Posterior vena cava (tissue), 2 donors: ENCODE measurements at regions not wholly inside any gene's neighbourhood (a gene's known extent, or its start where the extent isn't known, plus 50 kb on each side); places are given as distances from the start of the nearest gene placed in this dataset.
"Not testable (repeated sequence)": the region's sequence is repeated elsewhere in the genome, so short reads cannot be mapped to it uniquely, and the experiment has no call there.

Experiments
- DNase-seq: peaks from one replicate; pipeline ENCODE4 v3.0.0-alpha.2; 2020; ENCODE audit warnings: low spot score
- intact Hi-C, 2 donors: fragments of 100-400 bp; cut with DNase I; formaldehyde crosslinking; loops; one replicate each; pipeline versions ENCODE4 v1.14.1 to v1.14.2; 2022 to 2023
- donor health status: DM: yes; HTN: yes; CAD: no.
- donor health status: DM: yes; HTN: yes; CAD: no.

DNA sequence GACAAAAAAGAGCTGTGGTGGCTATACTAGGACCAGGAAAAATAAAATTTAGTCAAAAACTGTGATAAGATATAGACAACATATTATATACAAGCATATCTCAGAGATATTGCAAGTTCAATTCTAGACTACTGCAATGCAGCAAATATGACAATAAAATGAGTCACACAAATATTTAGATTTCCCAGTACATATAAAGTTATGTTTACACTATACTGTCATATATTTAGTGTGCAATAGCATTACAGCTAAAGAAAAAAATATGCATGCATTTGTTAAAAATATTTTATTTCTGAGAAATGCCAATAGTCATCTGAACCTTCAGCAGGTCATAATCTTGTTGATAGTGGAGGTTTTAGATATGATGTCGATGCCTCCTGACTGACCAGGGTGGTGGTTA is 72.1 kb downstream of the AKR1C4 start:
- no peak for DNase-seq
- intact Hi-C loops = no loop called here

DNA sequence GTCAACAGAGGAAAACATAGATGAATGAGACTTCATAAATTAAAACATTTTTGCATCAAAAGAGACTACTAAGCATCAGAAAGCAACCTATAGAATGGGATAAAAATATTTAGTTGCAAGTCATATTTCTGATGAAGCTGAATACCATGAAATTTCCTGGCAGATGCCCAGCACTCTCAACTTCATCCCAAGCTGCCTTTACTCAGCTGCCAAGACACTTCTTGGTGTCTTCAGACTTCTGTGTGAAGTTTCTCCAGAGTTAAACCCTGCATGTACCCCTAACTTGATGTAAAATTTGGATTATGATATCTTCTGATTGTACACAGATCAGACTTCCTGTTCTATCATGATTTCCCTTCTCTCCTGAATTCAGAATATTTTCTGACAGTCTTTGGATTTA is 73.2 kb downstream of the AKR1C4 start:
- DNase-seq = no peak
- intact Hi-C loops = no loop called here

DNA sequence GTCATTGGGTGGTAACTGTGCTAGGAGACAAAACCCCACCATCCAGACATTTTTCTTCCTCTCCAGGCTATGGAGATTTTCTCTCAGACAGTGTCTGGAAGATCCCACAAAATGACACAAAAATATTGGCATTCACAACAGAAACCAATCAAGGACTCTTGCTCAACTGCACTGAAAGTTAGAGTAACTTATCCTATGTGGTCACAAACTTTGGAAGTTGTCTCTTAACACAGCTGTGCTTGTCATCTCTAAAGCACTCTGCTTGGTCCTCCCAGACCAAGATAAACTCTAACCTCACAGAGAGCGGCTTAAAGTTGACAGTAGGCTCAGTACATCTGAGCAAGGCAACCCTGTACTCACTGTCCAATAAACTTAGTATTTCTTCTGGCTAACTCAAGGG is 74.9 kb downstream of the AKR1C4 start:
- DNase-seq = no peak

DNA sequence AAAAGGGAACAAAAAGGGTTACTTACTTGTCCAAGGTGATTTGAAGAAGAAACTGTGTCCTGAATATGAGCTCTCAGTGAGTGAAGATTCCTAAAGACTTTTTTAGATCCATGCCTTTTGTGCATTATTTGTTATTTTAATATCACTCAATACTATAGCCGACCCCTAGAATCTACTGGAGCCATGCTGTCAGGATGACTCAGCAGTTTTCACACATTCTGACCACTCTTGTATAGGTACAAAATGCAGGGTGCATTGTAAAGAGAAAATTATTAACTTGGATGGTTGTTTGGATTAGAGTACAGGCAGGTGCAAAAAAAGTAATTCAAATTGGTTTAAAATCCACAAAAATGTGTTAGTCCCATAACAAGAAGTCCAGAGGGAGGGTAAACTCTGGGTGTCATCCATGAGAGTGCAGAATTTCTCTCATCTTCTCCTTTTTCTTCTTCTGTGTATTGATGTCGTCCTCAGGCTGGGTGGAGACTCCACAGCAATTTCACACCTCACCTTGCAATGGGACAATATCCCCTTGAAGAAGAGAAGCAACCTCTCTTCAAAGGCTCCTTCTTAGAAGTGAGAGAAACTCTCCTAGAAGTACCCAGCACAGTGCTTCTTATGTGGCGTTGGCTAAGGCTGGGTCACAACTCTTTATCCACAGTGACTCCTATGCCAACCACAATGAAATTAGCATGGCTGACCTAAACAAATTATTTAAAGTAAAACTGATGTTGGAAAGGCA is 75.6 kb downstream of the AKR1C4 start:
- no peak for DNase-seq
- intact Hi-C loops = no loop called here

More for the DNA sequence above, 74.9 kb downstream of the AKR1C4 start:
- intact Hi-C loops = no loop called here

DNA sequence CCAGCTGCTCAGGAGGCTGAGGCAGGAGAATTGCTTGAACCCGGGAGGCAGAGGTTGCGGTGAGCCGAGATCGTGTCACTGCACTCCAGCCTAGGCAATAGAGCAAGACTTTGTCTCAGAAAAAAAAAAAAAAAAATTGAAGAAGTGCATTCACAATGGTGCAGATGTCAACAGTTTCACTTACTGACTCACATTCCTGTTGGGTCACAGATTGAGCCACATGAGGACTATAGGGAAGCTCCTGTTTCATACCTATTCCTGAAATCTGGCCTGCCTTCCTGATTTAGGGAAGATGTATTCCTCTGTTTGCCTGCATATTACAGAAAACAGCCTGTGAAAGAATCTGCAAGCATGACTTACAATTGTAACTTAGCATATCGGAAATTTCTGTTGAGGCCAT is 78.2 kb downstream of the AKR1C4 start:
- intact Hi-C loops = no loop called here
- DNase-seq = no peak

DNA sequence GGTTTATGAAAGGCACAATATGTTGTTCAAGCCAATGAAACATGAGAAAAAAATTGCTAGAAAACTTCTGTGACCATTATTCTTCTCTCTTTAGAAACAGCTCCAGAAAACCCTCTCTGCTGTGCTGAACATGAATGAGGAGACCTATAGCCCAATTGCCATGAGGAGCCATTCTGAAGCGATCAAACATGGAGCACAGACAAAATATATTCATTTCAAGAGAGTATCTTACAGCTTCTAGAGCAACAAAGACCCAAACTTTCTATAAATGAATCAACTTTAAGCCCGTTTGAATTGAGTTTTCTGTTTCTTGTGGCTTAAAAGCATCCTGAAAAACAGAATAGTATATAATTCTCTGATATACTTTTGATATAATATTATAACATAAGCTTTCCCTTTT is 83.4 kb upstream of the UCN3 start:
- intact Hi-C loops = loop anchor here in 1 of 2 donors (5.0 kb wide), 1 partner anchor 434 kb away; no protein-coding TSS in a partner anchor
- no peak for DNase-seq

DNA sequence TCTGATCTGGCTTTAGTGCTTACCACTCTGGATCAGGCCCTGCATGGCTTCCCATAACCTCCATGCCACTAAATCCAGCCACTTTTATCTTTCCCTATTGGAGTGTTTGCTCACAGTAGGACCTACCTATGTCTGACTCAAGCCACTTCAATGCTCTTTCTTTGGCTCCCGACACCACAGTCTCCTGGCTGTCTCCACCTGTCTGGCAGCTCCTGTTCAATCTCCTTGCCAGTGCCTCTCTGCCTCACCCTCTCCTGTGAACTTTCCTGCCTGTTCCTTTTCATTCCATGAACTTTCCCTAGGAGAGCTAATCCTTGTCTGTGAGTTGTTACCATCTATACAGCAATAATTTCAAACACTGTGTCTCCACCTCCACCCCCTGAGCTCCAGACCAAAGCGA is 82.6 kb upstream of the UCN3 start:
- intact Hi-C loops = loop anchor here in 1 of 2 donors (5.0 kb wide), 1 partner anchor 435 kb away; no protein-coding TSS in a partner anchor
- DNase-seq = no peak

DNA sequence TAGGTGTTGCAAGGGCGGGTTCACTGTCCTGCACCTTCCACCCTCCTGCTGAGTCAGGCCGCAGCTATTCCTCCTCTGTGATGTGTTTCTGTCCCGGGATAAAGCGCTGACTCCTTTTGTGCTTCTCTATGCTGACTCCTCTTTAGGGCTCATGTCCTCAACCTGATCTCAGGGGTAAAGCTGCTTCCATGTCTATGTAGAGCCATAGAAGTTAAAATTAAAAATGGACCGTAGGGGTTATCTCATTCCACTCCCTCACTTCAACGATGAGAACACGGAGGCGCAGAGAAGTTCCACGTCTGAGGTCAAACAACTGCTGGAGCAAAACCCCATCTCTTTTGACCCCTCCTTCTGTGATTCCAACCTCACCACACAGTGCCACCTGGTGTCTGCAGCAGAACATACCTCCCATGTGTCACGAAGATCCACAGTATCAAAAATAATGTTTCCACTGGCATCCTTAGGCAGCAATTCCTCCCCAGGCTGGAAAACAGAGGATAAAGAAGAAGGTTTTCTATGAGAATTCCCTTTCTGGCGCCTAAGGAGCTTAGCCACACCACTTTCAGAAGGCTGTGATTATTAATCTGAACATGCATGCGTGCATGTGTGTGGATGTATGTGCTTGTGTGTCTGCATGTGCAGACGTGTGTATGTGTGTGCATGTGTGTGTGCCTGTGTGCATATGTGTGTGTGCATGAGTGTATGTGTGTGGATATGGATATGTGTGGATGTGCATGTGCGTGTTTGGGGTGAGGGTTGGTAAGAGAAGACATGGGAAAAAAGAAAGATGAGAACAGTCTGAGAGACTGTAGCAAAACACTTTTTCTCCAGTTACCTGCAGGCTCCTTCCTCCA is 81.2 kb upstream of the UCN3 start:
- DNase-seq = peak; percentile 82
- intact Hi-C loops = loop anchor here in 1 of 2 donors (5.0 kb wide), 1 partner anchor 436 kb away; no protein-coding TSS in a partner anchor

DNA sequence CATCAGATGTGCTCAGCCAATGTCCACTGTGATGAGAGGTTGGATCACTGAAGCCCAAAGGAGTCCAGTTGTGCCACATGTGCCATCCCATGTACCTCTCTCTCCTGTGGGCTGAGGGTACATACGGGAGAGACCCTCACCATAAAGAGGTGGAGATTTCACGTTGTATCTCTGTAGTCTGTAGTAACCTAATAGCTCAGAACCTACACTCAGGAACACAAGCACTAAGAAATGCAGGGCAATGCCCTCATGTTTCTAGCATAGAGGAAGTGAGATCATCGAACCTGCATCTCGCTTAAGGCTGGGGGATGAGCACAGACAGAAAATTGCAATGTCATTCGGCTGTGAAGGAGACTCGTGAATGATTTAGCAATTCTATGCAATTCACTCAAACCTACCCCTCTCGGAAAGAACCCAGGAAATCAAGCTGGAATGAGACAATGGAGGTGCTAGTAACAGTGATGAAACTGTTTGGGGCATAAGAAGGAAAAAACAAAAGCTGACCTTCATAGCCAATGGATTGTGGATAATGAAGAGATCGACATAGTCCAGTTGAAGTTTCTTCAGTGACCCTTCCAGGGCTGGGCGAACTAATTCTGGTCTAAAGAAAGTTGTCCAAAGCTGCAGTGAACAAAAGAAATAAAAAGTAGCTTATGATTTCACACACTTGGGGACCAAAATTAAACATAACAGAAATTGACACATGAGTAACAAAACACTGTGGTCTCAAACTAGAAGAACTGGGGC is 80.3 kb upstream of the UCN3 start:
- intact Hi-C loops = loop anchor here (5.0 kb wide), 2 partner anchors 437 to 1817 kb away; no protein-coding TSS in a partner anchor
- DNase-seq = no peak

DNA sequence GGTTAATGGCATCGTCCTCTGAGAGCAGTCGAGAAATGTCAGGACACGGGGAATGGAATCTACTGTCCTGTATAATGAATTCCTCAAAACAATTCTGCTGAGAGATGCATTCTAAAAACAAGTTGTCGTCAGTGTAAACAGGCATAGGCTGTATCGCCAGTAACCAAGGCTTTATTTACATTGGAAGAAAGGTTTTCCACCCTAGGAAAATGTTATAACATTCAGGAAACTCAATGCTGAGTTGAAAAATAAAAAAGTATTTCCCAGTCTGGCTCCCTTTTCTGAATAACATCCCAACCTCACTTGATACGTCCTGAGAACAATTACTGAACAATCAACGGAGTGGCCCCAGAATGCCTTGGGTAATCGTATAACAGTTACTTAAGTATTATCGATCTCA is 79.6 kb upstream of the UCN3 start:
- intact Hi-C loops = loop anchor here in 1 of 2 donors (5.0 kb wide), 1 partner anchor 1818 kb away; no protein-coding TSS in a partner anchor
- DNase-seq = no peak

DNA sequence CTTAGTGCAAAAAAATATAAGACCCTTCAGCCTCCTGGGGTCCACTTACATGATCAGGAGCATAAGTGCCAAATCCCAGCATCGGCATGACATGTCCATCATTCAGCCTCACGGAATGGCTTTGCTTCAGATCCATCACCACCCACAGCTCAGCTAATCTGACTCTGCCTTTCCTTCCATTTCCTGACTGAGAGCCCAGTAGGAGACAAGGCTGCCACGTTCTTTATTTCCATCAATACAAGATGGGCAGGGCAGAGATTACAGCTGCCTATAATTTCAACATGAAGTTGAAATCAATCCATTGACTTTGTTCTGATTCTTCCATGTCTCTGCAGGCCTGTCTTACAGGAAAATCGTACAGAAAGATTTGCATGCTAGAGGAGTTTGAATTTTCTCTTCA is 76.4 kb upstream of the UCN3 start:
- no peak for DNase-seq
- intact Hi-C loops = loop anchor here in 1 of 2 donors (5.0 kb wide), 1 partner anchor 1821 kb away; no protein-coding TSS in a partner anchor

DNA sequence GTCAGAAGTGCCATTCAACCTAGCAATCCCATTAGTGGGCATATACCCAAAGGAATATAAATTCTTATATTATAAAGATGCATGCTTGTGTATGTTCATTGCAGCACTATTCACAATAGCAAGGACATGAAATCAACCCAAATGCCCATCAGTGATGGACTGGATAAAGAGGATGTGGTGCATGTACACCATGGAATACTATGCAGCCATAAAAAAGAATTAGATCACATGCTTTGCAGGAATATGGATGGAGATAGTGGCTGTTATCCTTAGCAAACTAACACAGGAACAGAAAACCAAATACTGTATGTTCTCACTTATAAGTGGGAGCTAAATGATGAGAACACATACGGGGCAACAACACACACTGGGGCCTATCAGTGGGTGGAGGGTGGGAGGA is 75.5 kb upstream of the UCN3 start:
- not testable (repeated sequence) for DNase-seq
- intact Hi-C loops = loop anchor here in 1 of 2 donors (5.0 kb wide), 1 partner anchor 1822 kb away; no protein-coding TSS in a partner anchor

DNA sequence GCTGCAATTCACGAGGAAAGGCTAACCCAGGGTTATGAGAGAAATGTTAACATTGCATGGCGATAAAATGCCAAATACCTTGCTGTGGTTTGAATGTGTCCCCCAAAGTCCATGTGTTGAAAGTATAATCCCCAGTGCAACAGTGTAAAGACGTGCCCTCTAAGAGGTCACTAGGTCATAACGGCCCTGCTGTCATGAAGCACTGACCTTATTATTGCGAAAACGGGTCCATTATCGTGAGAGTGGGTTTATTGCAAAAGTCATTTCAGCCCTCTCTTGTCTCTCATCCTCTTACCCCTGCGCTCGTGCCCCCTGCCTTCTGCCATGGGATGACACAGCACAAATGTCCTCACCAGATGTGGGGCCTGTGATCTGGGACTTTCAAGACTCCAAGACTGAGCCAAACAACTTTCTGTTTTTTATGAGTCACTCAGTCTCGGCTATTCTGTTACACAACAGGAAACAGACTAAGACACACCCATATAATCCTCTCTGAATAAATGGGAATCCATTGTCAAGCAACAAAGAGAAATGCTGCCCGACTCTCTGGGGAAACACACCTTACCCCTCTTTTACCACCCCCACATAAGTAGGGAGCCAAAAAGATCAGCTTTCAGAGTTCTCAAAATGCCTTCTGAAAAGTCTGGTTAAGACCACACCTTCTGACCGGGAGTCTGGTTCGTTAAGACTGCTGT is 73.1 kb upstream of the UCN3 start:
- intact Hi-C loops = no loop called here
- DNase-seq = no peak

DNA sequence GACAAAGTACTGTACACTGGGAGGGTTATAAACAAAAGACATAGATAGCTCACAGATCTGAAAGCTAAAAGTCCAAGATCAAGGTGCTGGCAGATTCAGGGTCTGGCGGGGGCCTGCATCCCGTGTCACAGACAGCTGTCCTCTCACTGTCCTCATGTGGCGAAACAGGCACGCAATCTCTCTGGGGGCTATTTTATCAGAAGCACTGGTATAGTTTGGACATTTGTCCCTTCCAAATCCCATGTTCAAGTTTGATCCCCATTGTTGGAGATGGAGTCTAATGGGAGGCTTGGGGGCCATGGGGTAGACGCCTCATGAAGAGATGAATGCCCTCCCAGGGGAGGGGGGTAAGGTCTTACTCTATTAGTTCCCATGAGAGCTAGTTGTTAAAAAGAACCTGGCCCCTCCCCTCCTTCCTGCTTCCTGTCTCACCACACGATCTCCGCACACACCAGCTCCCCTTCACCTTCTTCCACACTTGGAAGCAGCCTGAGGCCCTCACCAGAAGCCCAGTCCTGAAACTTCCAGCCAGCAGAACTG is 72.5 kb upstream of the UCN3 start:
- intact Hi-C loops = no loop called here
- no peak for DNase-seq

DNA sequence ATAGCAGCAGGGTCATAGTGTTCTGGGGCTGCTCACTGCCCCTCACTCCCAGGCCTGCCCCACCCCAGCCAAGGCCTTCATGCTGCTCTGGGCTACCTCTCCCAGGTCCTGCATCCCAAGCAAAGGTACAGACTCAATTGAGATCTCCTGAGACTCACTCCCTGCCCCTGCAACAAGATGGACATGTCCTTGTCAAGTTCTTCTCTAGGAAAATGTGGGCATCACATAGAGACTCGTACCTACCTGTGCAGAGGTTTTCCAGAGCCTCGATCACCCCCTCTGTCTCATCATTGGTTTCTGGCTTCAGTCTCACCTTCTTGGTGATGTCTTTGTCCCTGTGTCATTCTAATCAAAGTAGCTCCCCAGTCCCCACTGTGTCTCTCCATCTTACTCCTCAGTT is 71.8 kb upstream of the UCN3 start:
- DNase-seq = not testable (repeated sequence)

DNA sequence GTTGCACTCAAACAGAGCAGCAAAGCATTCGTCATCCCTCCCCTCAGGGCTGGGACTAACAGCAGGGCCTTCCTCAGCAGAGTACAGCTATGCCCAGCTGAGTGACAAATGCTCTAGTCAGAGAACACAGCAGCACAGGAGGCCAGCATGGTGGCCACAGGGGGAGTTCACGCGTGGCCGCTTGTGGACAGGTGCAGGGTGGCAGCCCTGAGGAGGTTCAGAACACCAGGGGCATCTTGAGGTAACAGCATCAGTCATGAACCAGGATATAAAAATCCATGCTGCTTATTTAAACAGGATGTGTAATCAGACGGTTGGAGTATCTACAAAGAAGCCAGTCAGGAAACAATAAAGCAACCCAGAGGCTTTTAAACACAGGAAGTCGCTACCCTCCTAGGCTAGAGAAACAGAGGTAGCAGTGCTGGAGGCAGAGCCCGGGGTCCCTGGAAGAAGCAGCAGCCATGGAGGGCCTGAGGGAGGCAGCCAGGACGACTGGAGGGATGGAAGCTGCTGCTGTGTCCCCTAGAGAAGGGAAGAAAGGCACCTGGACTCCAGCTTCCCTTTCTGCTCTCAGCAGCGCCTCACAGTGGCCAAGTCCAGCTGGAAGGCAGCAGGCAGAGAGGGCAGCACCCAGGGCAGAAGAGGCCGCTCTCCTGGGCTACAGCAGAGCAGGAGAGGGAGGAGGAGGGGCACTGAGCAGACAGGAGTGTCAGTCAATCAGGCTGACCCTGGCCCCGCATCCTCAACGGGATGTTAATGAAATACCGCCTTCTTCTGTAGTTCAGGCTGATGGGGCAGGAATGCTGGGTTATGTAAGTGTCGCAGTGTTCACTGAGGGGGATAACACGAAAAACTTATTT is 70.8 kb upstream of the UCN3 start:
- DNase-seq = peak; percentile 86
- intact Hi-C loops = no loop called here

More for the DNA sequence above, 71.8 kb upstream of the UCN3 start:
- intact Hi-C loops = not testable (repeated sequence)

DNA sequence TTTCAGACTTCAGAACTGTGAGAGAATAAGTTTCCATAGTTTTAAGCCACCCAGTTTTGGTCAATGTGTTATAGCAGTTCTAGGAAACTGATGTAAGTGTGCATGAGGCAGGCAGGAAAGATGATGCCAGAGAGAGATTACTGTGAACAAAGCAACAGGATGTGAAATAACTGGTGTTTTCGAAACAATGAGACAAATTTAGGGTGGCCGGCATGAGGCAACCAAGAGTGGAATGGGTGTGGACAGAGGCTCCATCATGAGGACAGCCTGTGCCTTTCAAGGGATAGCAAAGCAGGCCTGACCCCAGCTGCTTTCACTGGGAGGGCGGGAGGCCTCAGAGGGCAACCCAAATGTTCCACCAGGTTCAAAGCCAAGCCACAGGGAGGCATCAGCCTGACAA is 67.3 kb upstream of the UCN3 start:
- DNase-seq = peak; percentile 81
- intact Hi-C loops = no loop called here

DNA sequence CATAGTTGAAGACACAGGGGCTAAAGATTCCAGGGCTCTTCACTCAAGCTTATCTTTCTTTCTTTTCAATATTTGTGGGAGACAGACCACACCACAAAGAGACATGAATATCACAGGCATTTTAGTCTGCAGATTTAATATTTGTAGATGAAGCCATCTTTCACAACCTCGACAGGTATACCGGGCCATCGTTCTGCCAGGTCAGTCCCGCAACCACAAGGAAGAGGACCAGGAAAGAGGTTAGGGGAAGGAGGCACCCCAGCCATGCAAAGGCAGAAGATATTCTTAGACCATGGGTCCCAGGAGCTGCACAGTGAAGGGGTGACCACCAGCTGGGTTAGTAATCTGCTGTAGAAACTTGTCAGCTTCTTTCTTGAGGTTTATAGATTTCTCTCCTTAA is 66.8 kb upstream of the UCN3 start:
- DNase-seq = no peak
- intact Hi-C loops = no loop called here
